H1 (cell line): ENCODE measurements at regions not wholly inside any gene's neighbourhood (a gene's known extent, or its start where the extent isn't known, plus 50 kb on each side); places are given as distances from the start of the nearest gene placed in this dataset.
"Not testable (repeated sequence)": the region's sequence is repeated elsewhere in the genome, so short reads cannot be mapped to it uniquely, and the experiment has no call there.

Experiments used
- CBX5 ChIP-seq: fragments of 300-800, 300-1000 bp; sonication (generic); IDR thresholded peaks from 2 replicates; pipeline ENCODE4 v1.7.1; 2016; ENCODE audit warnings: antibody characterized with exemption, low read length, low read depth
- CHD1 ChIP-seq: IDR thresholded peaks from 2 replicates; pipeline ENCODE4 v1.6.1; 2012; ENCODE audit warnings: low read depth, low read length, improper control_type of control experiment
- EZH2 ChIP-seq: fragments of 200-600 bp; sonication (generic); IDR thresholded peaks from 2 replicates; pipeline ENCODE4 v1.7.1; 2012; ENCODE audit warnings: low read depth, mild to moderate bottlenecking, moderate library complexity, low read length, inconsistent platforms; ENCODE audit not compliant: severe bottlenecking
- POLR2A ChIP-seq, 2 experiments: IDR thresholded peaks; 1 replicate in 1 of 2; 2 replicates in 1 of 2; pipeline ENCODE4 v1.6.1; 2011; ENCODE audit warnings: low read depth in 2 of 2, low read length in 2 of 2, mild to moderate bottlenecking in 2 of 2; ENCODE audit errors: control extremely low read depth in 1 of 2

DNA sequence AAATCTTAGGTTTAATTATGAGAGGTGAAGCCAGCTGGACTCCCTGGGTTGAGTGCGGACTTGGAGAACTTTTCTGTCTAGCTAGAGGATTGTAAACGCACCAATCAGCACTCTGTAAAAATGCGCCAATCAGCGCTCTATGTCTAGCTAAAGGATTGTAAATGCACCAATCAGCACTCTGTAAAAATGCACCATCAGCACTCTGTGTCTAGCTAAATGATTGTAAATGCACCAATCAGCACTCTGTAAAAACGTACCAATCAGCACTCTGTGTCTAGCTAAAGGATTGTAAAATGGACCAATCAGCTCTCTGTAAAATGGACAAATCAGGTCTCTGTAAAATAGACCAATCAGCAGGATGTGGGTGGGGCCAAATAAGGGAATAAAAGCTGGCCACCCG, 345.1 kb upstream of the POT1 start:
- TF ChIP-seq CBX5; EZH2; POLR2A (IDR thresholded peaks at IDR 0.05; ENCODE audit: control extremely low read depth in 1 of 2, low read depth in 2 of 2, low read length in 2 of 2); CHD1: not testable (repeated sequence)
